ENCODE measurements at regions not wholly inside any gene's neighbourhood (a gene's known extent, or its start where the extent isn't known, plus 50 kb on each side); places are given as distances from the start of the nearest gene placed in this dataset.

DNA sequence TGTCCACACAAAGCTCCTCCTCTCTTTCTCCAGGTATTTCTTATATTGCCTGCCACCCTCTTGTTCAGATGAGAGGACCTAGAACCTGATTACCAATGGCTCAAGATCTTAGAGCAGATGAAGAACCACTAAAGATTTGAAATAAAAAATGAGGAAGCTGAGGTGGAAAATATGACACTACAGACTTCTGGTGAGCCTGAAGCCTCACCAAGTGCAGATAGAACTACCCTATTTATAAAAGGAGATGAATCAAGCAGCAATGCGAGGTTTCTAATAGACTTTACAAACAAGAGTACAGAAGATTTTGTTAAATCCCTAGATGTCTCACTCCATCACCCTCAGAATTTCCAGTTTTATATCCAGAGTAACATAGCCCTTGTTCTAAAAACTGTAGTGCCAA lies 345.8 kb downstream of the TBC1D4 start:
- H3K27ac ChIP-seq (ENCODE audit: low read depth in 1 of 2, low read length in 2 of 2): no peak overlapping the region
- Mint-ChIP-seq H3K36me3 (no peaks in the 10 kb centered on the region), H3K4me3 (no peak overlapping the region), H3K27ac (no peak overlapping the region), H3K4me1 (no peaks in the 10 kb centered on the region), H3K9me3 (peaks cover 10 to 21% (median 15%) of the 10 kb centered on the region in 7 donors), H3K27me3 (ENCODE audit: low read depth in 3 of 3) (no peaks in the 10 kb centered on the region)
- no CpG with 5 or more reads among the region's 1 CpG for WGBS (ENCODE audit: insufficient coverage)
- H3K27me3 ChIP-seq (ENCODE audit: control insufficient read depth in 2 of 2, insufficient read depth in 2 of 2, low read length in 2 of 2): no peaks in the 10 kb centered on the region
- H4K20me1 ChIP-seq (ENCODE audit: insufficient read depth, low read length): no peaks in the 10 kb centered on the region
- H3K4me3 ChIP-seq (replicated peaks in 1 of 3; ENCODE audit: low read depth in 2 of 3, low read length in 3 of 3): no peak overlapping the region
- H3K36me3 ChIP-seq (replicated peaks in 1 of 2; ENCODE audit: control insufficient read depth in 1 of 2, insufficient read depth in 2 of 2, low read length in 2 of 2): no peaks in the 10 kb centered on the region
- peaks cover 13% of the 10 kb centered on the region in 2 donors for H3K9me3 ChIP-seq (replicated peaks in 1 of 2; ENCODE audit: control insufficient read depth in 1 of 2, insufficient read depth in 1 of 2, low read length in 2 of 2)
- no peak overlapping the region for H3K4me2 ChIP-seq (replicated peaks; ENCODE audit: extremely low read depth, low read length, poor library complexity, severe bottlenecking)
- no peak for TF ChIP-seq CTCF (IDR thresholded peaks at IDR 0.05)
- H3K9ac ChIP-seq (ENCODE audit: insufficient read depth, low read length, poor library complexity, severe bottlenecking): no peak overlapping the region
- H2AFZ ChIP-seq (ENCODE audit: insufficient read depth, low read depth, low read length, poor library complexity, severe bottlenecking): no peak overlapping the region
- intact Hi-C loops (cut with micrococcal nuclease): no loop called here
- H3K79me2 ChIP-seq (ENCODE audit: insufficient read depth, low read length): no peaks in the 10 kb centered on the region
- no peak for DNase-seq
- H3K4me1 ChIP-seq (ENCODE audit: control insufficient read depth in 1 of 2, insufficient read depth in 2 of 2, low read length in 2 of 2): no peaks in the 10 kb centered on the region

DNA sequence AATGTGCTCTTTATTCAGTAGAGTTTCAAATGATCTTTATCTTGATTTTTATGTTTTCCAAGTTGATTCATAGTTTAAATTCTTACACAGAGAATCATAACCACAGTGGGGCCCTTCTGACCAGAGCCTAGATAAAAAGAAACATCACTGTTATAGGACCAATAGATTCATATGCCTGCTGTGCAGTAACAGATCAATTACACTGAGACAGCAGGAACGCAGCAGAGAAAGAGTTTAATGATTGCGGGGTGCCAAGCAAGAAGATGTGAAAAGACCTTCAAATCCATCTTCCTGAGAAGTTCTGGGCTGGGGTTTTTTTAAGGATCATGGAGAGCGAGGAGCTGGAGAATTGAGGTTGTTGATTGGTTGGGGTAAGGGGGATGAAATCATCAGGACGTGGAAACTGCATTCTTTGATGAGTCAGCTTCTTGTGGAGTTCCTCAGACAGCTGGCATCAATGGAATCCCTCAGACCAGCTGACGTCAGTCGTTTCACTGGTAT lies 346.6 kb downstream of the TBC1D4 start:
- Histone ChIP-seq H4K20me1 (ENCODE audit: insufficient read depth, low read length) (no peaks in the 10 kb centered on the region), H2AFZ (ENCODE audit: insufficient read depth, low read depth, low read length, poor library complexity, severe bottlenecking) (no peak overlapping the region), H3K9ac (ENCODE audit: insufficient read depth, low read length, poor library complexity, severe bottlenecking) (no peak overlapping the region), H3K4me1 (ENCODE audit: control insufficient read depth in 1 of 2, insufficient read depth in 2 of 2, low read length in 2 of 2) (no peaks in the 10 kb centered on the region), H3K79me2 (ENCODE audit: insufficient read depth, low read length) (no peaks in the 10 kb centered on the region), H3K9me3 (replicated peaks in 1 of 2; ENCODE audit: control insufficient read depth in 1 of 2, insufficient read depth in 1 of 2, low read length in 2 of 2) (peaks cover 13% of the 10 kb centered on the region in 2 donors), H3K4me2 (replicated peaks; ENCODE audit: extremely low read depth, low read length, poor library complexity, severe bottlenecking) (no peak overlapping the region), H3K27me3 (ENCODE audit: control insufficient read depth in 2 of 2, insufficient read depth in 2 of 2, low read length in 2 of 2) (no peaks in the 10 kb centered on the region), H3K4me3 (replicated peaks in 1 of 3; ENCODE audit: low read depth in 2 of 3, low read length in 3 of 3) (no peak overlapping the region), H3K27ac (ENCODE audit: low read depth in 1 of 2, low read length in 2 of 2) (no peak overlapping the region), H3K36me3 (replicated peaks in 1 of 2; ENCODE audit: control insufficient read depth in 1 of 2, insufficient read depth in 2 of 2, low read length in 2 of 2) (no peaks in the 10 kb centered on the region)
- Mint-ChIP-seq H3K36me3 (no peaks in the 10 kb centered on the region), H3K9me3 (peaks cover 10 to 21% (median 15%) of the 10 kb centered on the region in 7 donors), H3K27me3 (ENCODE audit: low read depth in 3 of 3) (no peaks in the 10 kb centered on the region), H3K27ac (no peak overlapping the region), H3K4me3 (no peak overlapping the region), H3K4me1 (no peaks in the 10 kb centered on the region)
- intact Hi-C loops (cut with micrococcal nuclease): no loop called here
- no peak for DNase-seq
- TF ChIP-seq CTCF (IDR thresholded peaks at IDR 0.05): no peak
- WGBS (ENCODE audit: insufficient coverage): 90% methylated on average over 2 of the region's 6 CpGs

Data from CD14-positive monocyte (primary cell).